Posterior vena cava (tissue), 2 donors: ENCODE measurements at regions not wholly inside any gene's neighbourhood (a gene's known extent, or its start where the extent isn't known, plus 50 kb on each side); places are given as distances from the start of the nearest gene placed in this dataset.
A peak's percentile ranks its signal among the peaks of the same experiment; 100 is the strongest.

Source experiments
- DNase-seq: peaks from one replicate; pipeline ENCODE4 v3.0.0-alpha.2; 2020; ENCODE audit warnings: low spot score
- intact Hi-C, 2 donors: fragments of 100-400 bp; cut with DNase I; formaldehyde crosslinking; loops; one replicate each; pipeline versions ENCODE4 v1.14.1 to v1.14.2; 2022 to 2023
- donor health status: DM: yes; HTN: yes; CAD: no.
- donor health status: DM: yes; HTN: yes; CAD: no.

- intact Hi-C loops: no loop called here
These were observed 110.9 kb downstream of the LRRC30 start for GRCh38 chr18:7341581-7342337.

GRCh38 chr18:7349181-7349837 is 118.4 kb downstream of the LRRC30 start:
- intact Hi-C loops: no loop called here
- DNase-seq: no peak

More at GRCh38 chr18:7341581-7342337, 110.9 kb downstream of the LRRC30 start:
- DNase-seq: no peak

GRCh38 chr18:7358989-7359726 is 128.3 kb downstream of the LRRC30 start:
- no peak for DNase-seq
- intact Hi-C loops: no loop called here

- intact Hi-C loops: no loop called here
- no peak for DNase-seq
These were observed 129.8 kb downstream of the LRRC30 start for GRCh38 chr18:7360606-7361170.

GRCh38 chr18:7363338-7363737 is 132.4 kb downstream of the LRRC30 start:
- DNase-seq: no peak
- intact Hi-C loops: no loop called here

- DNase-seq: no peak
- intact Hi-C loops: no loop called here
These were observed 135.7 kb downstream of the LRRC30 start for GRCh38 chr18:7366597-7366996.

GRCh38 chr18:7367336-7367735 is 136.4 kb downstream of the LRRC30 start:
- intact Hi-C loops: no loop called here
- no peak for DNase-seq

- no peak for DNase-seq
- intact Hi-C loops: no loop called here
These were observed 138.1 kb downstream of the LRRC30 start for GRCh38 chr18:7369006-7369405.

GRCh38 chr18:7370375-7370774 is 139.5 kb downstream of the LRRC30 start:
- DNase-seq: no peak
- intact Hi-C loops: no loop called here

GRCh38 chr18:7370802-7371201 is 139.9 kb downstream of the LRRC30 start:
- peak; percentile 83 for DNase-seq
- intact Hi-C loops: no loop called here

GRCh38 chr18:7373441-7373840 is 142.6 kb downstream of the LRRC30 start:
- intact Hi-C loops: no loop called here
- DNase-seq: no peak

GRCh38 chr18:7381307-7381706 is 150.4 kb downstream of the LRRC30 start:
- no peak for DNase-seq
- intact Hi-C loops: no loop called here

- DNase-seq: no peak
- intact Hi-C loops: no loop called here
These were observed 151.6 kb downstream of the LRRC30 start for GRCh38 chr18:7382328-7383001.

- no peak for DNase-seq
- intact Hi-C loops: no loop called here
These were observed 152.4 kb downstream of the LRRC30 start for GRCh38 chr18:7383002-7383980.

GRCh38 chr18:7388741-7389140 is 157.9 kb downstream of the LRRC30 start:
- intact Hi-C loops: no loop called here
- DNase-seq: no peak

- no peak for DNase-seq
- intact Hi-C loops: no loop called here
These were observed 160.0 kb downstream of the LRRC30 start for GRCh38 chr18:7390731-7391492.

- DNase-seq: no peak
- intact Hi-C loops: no loop called here
These were observed 162.2 kb downstream of the LRRC30 start for GRCh38 chr18:7393080-7393479.
